DMS 273 treated with DMSO at 0.1 percent for 48 hours (cell line): ENCODE measurements at regions not wholly inside any gene's neighbourhood (a gene's known extent, or its start where the extent isn't known, plus 50 kb on each side); places are given as distances from the start of the nearest gene placed in this dataset.
"Not testable (repeated sequence)": the region's sequence is repeated elsewhere in the genome, so short reads cannot be mapped to it uniquely, and the experiment has no call there.

Source experiments
- DNase-seq: peaks from one replicate; lab custom pipeline; 2025; lab: John Stamatoyannopoulos, UW

GRCh38 chr6:154598399-154598798, 87.9 kb upstream of the CNKSR3 start:
- DNase-seq: no peak

- DNase-seq: no peak
Measured at GRCh38 chr6:154602296-154602695, 91.8 kb upstream of the CNKSR3 start.

- DNase-seq: no peak
Measured at GRCh38 chr6:154602708-154603107, 92.2 kb upstream of the CNKSR3 start.

- DNase-seq: no peak
Measured at GRCh38 chr6:154604119-154604518, 93.6 kb upstream of the CNKSR3 start.

- no peak for DNase-seq
Measured at GRCh38 chr6:154605178-154605881, 94.8 kb upstream of the CNKSR3 start.

- DNase-seq: no peak
Measured at GRCh38 chr6:154605882-154606370, 95.4 kb upstream of the CNKSR3 start.

GRCh38 chr6:154606457-154606856, 96.0 kb upstream of the CNKSR3 start:
- DNase-seq: no peak

GRCh38 chr6:154606860-154607259, 96.4 kb upstream of the CNKSR3 start:
- DNase-seq: no peak

- DNase-seq: no peak
Measured at GRCh38 chr6:154611241-154611640, 100.8 kb upstream of the CNKSR3 start.

- DNase-seq: no peak
Measured at GRCh38 chr6:154611847-154612246, 101.4 kb upstream of the CNKSR3 start.

GRCh38 chr6:154613137-154613676, 102.7 kb upstream of the CNKSR3 start:
- DNase-seq: no peak

- DNase-seq: no peak
Measured at GRCh38 chr6:154614101-154614500, 103.6 kb upstream of the CNKSR3 start.

GRCh38 chr6:154614641-154615040, 104.2 kb upstream of the CNKSR3 start:
- DNase-seq: no peak

- peak; percentile 60 for DNase-seq
Measured at GRCh38 chr6:154615483-154616025, 105.1 kb upstream of the CNKSR3 start.

GRCh38 chr6:154617175-154617574, 106.7 kb upstream of the CNKSR3 start:
- no peak for DNase-seq

- no peak for DNase-seq
Measured at GRCh38 chr6:154619146-154619545, 108.7 kb upstream of the CNKSR3 start.

- DNase-seq: no peak
Measured at GRCh38 chr6:154621686-154622085, 111.2 kb upstream of the CNKSR3 start.

GRCh38 chr6:154622618-154623336, 110.4 kb upstream of the SCAF8 start:
- DNase-seq: no peak

- DNase-seq: no peak
Measured at GRCh38 chr6:154623391-154623790, 109.8 kb upstream of the SCAF8 start.

- DNase-seq: no peak
Measured at GRCh38 chr6:154624038-154624599, 109.1 kb upstream of the SCAF8 start.

- DNase-seq: not testable (repeated sequence)
Measured at GRCh38 chr6:154624727-154625126, 108.5 kb upstream of the SCAF8 start.

GRCh38 chr6:154625721-154626120, 107.5 kb upstream of the SCAF8 start:
- no peak for DNase-seq

GRCh38 chr6:154629127-154629526, 104.1 kb upstream of the SCAF8 start:
- no peak for DNase-seq
